Progenitor cell of endocrine pancreas (in vitro differentiated cells): ENCODE measurements at regions not wholly inside any gene's neighbourhood (a gene's known extent, or its start where the extent isn't known, plus 50 kb on each side); places are given as distances from the start of the nearest gene placed in this dataset.

ENCODE experiments used
- DNase-seq: peaks from one replicate; pipeline ENCODE4 v3.0.0; 2021; ENCODE audit warnings: low spot score; ENCODE audit not compliant: unreplicated experiment
- H3K27ac Mint-ChIP-seq: 2 replicates; pipeline ENCODE4 v1.8.0; 2021; ENCODE audit warnings: mild to moderate bottlenecking, moderate library complexity, mixed read lengths
- H3K27me3 Mint-ChIP-seq: 2 replicates; pipeline ENCODE4 v1.8.0; 2021; ENCODE audit warnings: mixed read lengths
- H3K36me3 Mint-ChIP-seq: 2 replicates; pipeline ENCODE4 v1.8.0; 2022; ENCODE audit warnings: mixed read lengths; ENCODE audit not compliant: insufficient read depth
- H3K4me1 Mint-ChIP-seq: 2 replicates; pipeline ENCODE4 v1.8.0; 2021; ENCODE audit warnings: low read depth, mixed read lengths
- H3K4me3 Mint-ChIP-seq: 2 replicates; pipeline ENCODE4 v1.8.0; 2021; ENCODE audit warnings: low read depth, mild to moderate bottlenecking, moderate library complexity, mixed read lengths
- H3K9me3 Mint-ChIP-seq: 2 replicates; pipeline ENCODE4 v1.8.0; 2021; ENCODE audit warnings: low read depth, mixed read lengths
- TF ChIP-seq, protein P1 (sequence below): fragments of 200-600 bp; sonication (generic); IDR thresholded peaks from one replicate; pipeline ENCODE4 v1.5.0; 2021; ENCODE audit warnings: antibody characterized with exemption, mild to moderate bottlenecking; ENCODE audit not compliant: unreplicated experiment

DNA sequence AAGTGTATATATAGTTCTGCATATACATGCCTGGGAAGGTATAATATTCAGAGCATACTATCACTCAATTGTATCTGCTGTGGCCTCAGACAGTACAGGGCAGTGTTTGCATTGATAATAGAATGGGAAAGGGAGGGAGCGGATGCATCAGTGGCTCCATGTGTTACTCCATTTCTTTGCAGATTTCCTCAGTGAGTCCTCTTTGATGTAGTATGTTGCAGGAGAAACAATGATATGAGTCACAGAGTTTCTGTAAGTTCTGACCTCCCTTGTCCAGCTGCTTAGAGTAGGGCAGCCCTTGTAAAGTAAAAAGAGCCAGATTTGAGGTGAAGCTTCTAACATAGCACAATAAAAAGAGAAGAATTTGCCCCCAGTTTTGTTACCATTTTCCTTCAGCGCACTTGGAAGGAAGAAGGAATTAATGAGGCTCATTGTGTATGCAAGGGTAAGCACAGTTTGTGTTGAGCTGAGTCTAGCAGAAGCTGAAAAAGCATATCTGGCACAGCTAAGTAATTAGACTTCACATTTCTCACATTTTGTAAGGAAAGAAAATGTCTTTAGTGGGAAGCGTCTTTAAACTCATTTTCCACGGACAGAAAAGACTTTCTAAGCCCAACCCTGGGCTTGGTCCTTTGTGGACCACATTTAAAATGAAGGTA is 555.8 kb upstream of the IL12A start:
- H3K27ac Mint-ChIP-seq: no peak overlapping the region
- H3K4me1 Mint-ChIP-seq: no peaks in the 10 kb centered on the region
- DNase-seq: no peak
- H3K4me3 Mint-ChIP-seq: no peak overlapping the region
- no peaks in the 10 kb centered on the region for H3K36me3 Mint-ChIP-seq
- TF ChIP-seq, protein P1, sequence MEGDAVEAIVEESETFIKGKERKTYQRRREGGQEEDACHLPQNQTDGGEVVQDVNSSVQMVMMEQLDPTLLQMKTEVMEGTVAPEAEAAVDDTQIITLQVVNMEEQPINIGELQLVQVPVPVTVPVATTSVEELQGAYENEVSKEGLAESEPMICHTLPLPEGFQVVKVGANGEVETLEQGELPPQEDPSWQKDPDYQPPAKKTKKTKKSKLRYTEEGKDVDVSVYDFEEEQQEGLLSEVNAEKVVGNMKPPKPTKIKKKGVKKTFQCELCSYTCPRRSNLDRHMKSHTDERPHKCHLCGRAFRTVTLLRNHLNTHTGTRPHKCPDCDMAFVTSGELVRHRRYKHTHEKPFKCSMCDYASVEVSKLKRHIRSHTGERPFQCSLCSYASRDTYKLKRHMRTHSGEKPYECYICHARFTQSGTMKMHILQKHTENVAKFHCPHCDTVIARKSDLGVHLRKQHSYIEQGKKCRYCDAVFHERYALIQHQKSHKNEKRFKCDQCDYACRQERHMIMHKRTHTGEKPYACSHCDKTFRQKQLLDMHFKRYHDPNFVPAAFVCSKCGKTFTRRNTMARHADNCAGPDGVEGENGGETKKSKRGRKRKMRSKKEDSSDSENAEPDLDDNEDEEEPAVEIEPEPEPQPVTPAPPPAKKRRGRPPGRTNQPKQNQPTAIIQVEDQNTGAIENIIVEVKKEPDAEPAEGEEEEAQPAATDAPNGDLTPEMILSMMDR: no peak
- no peaks in the 10 kb centered on the region for H3K27me3 Mint-ChIP-seq
- no peaks in the 10 kb centered on the region for H3K9me3 Mint-ChIP-seq

DNA sequence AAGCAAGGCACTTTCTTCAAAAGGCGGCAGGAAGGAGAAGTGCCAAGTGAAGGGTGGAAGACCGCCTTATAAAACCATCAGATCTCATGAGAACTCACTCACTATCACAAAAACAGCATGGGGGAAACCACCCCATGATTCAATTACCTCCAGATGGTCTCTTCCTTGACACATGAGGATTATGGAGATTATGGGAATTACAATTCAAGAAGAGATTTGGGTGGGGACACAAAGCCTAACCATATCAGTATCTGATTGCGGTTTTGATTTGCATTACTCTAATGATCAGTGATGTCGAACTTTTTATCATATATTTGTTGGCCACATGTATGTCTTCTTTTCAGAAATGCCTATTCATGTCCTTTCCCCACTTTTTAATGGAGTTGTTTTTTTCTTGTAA is 549.3 kb upstream of the IL12A start:
- DNase-seq: no peak
- H3K27me3 Mint-ChIP-seq: peaks cover 2% of the 10 kb centered on the region
- H3K4me3 Mint-ChIP-seq: no peak overlapping the region
- H3K9me3 Mint-ChIP-seq: no peaks in the 10 kb centered on the region
- H3K27ac Mint-ChIP-seq: no peak overlapping the region
- H3K36me3 Mint-ChIP-seq: no peaks in the 10 kb centered on the region
- TF ChIP-seq, protein P1: no peak
- H3K4me1 Mint-ChIP-seq: no peaks in the 10 kb centered on the region

DNA sequence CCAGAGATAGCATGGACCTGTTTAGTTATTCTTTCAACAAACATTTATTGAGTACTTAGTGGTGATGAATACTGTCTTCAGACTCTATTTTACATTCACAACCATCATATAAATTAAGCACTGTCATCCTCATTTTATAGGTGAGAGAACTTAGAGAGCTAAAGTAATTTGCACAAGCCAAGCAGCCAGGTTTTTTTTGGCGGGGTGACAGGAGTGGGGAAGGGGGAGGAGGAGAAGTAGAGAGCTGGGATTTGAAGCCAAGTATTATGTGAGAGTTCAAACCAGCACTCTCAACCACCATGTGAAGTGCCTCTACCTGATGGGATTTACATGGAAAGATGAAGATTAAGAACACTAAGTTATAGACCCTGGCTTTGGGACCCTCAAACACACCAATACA is 547.4 kb upstream of the IL12A start:
- Mint-ChIP-seq H3K4me3 (no peak overlapping the region), H3K36me3 (no peaks in the 10 kb centered on the region), H3K27ac (no peak overlapping the region), H3K9me3 (no peaks in the 10 kb centered on the region), H3K27me3 (peaks cover 2% of the 10 kb centered on the region), H3K4me1 (no peaks in the 10 kb centered on the region)
- DNase-seq: no peak
- TF ChIP-seq, protein P1: no peak

DNA sequence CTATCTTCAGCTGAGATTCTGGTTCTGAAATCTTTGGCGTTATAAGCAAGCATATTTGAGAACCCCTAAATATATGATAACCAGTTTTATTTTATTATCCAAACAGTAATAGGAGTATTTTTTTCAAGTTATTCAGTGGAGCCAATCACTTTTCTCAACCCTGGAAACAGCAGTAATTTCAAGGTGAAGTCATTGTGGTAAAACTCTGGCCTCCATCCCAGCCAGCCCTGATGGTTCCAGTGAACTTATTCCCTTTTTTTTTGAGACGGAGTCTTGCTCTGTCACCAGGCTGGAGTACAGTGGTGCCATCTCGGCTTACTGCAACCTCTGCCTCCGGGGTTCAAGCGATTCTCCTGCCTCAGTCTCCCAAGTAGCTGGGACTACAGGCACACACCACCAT is 545.4 kb upstream of the IL12A start:
- Mint-ChIP-seq H3K4me3 (no peak overlapping the region), H3K27ac (no peak overlapping the region), H3K27me3 (peaks cover 2% of the 10 kb centered on the region), H3K4me1 (no peaks in the 10 kb centered on the region), H3K9me3 (no peaks in the 10 kb centered on the region), H3K36me3 (no peaks in the 10 kb centered on the region)
- DNase-seq: no peak
- TF ChIP-seq, protein P1: no peak

DNA sequence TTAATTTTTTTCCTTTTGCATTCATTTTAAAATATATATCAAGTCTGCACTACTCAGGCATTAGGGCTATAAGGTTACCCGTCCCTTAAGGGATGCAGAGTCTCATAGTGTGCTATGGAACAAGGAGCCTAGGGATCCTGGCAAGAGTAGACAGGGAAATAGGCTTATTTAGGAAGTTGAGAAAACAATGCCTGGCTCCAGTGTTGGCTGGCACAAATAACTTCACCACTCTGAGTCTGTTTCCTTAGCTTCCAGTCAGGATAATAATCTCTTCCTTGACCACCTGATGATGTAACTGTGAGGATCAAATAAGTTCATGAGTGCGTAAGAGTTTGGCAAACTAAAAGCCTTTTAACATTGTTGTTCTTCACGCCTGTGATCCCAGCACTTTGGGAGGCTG is 540.8 kb upstream of the IL12A start:
- Mint-ChIP-seq H3K4me3 (no peak overlapping the region), H3K36me3 (no peaks in the 10 kb centered on the region), H3K4me1 (peaks cover 3% of the 10 kb centered on the region), H3K27ac (no peak overlapping the region), H3K9me3 (no peaks in the 10 kb centered on the region), H3K27me3 (peaks cover 2% of the 10 kb centered on the region)
- DNase-seq: no peak
- TF ChIP-seq, protein P1: no peak
